ENCODE measurements at regions not wholly inside any gene's neighbourhood (a gene's known extent, or its start where the extent isn't known, plus 50 kb on each side); places are given as distances from the start of the nearest gene placed in this dataset.

GRCh38 chr12:71208053-71208685 lies 50.4 kb upstream of the TSPAN8 start (continued):
- TF ChIP-seq ZFP36 (IDR thresholded peaks at IDR 0.05; ENCODE audit: borderline replicate concordance, low read depth, low read length, partially characterized antibody): peak; percentile 76
